Prostate gland (tissue), 2 donors: ENCODE measurements at regions not wholly inside any gene's neighbourhood (a gene's known extent, or its start where the extent isn't known, plus 50 kb on each side); places are given as distances from the start of the nearest gene placed in this dataset.

ENCODE experiments used
- CTCF ChIP-seq, 4 experiments: fragments of 200-600 bp in 2 of 4; fragments of 450-650 bp in 2 of 4; sonication (generic) in 2 of 4; IDR thresholded peaks; 1 replicate in 3 of 4; 2 replicates in 1 of 4; pipeline ENCODE4 v1.5.1; 2016 to 2019; ENCODE audit warnings: antibody characterized with exemption in 4 of 4, mild to moderate bottlenecking in 2 of 4, moderate library complexity in 2 of 4
- POLR2A ChIP-seq: fragments of 450-650 bp; IDR thresholded peaks from one replicate; pipeline ENCODE4 v1.6.1; 2016; ENCODE audit warnings: antibody characterized with exemption, mild to moderate bottlenecking
- POLR2AphosphoS5 ChIP-seq: sonication (generic); formaldehyde crosslinking; IDR thresholded peaks from one replicate; pipeline ENCODE4 v1.6.1; 2017; ENCODE audit warnings: antibody characterized with exemption

- TF ChIP-seq POLR2A (no peak), CTCF (IDR thresholded peaks at IDR 0.05) (no peak), POLR2AphosphoS5 (no peak)
These were observed 165.4 kb upstream of the BTBD3 start for GRCh38 chr20:11752336-11752735.
